Stimulated activated CD4-positive, alpha-beta T cell treated with anti-CD3 and anti-CD28 coated beads, TNF-alpha, amount 100 ng/mL, for 1 hour (primary cell): ENCODE measurements at regions not wholly inside any gene's neighbourhood (a gene's known extent, or its start where the extent isn't known, plus 50 kb on each side); places are given as distances from the start of the nearest gene placed in this dataset.

Source experiments
- DNase-seq, 3 donors: peaks; one replicate each; pipeline ENCODE4 v3.0.0-alpha.2; 2020; ENCODE audit warnings: low read depth in 3 of 3, low spot score in 1 of 3

- no peak for DNase-seq
These were observed 558.2 kb downstream of the SLITRK6 start for GRCh38 chr13:85241060-85241459.

DNA sequence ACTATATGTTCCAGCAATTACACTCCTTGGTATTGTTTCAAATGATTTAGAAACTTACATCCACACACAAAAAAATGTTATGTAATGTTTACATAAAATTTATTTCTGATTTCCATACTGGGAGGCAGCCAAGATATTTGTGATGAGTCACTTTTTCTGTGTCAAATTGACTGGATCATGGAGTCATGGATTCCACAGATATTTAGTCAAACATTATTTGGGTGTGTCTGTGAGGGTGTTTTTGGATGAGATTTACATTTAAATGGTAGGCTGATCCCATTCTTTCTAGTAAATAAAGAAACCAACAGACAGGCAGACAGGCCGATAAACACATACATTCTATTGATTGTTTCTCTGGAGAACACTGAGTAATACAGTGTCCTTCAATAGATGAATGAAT lies 562.8 kb downstream of the SLITRK6 start:
- no peak for DNase-seq

DNA sequence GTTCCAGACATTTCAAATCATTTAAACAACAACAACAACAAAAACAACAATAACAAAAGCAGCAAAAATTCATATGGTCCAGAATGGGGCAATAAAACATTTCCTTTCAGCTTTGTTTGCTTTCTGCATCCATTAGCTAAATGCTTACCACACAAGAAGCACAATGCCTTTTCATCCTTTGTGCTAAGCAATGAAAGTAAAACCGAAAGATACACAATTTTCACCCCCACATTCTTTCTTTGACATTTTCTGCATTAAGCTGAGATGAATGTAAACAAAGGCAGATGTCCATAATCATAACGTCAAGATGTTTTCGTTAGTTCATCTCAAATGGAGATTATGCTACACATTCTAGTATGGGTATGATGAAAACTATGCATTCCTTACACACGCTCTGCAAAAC lies 568.5 kb downstream of the SLITRK6 start:
- no peak for DNase-seq

DNA sequence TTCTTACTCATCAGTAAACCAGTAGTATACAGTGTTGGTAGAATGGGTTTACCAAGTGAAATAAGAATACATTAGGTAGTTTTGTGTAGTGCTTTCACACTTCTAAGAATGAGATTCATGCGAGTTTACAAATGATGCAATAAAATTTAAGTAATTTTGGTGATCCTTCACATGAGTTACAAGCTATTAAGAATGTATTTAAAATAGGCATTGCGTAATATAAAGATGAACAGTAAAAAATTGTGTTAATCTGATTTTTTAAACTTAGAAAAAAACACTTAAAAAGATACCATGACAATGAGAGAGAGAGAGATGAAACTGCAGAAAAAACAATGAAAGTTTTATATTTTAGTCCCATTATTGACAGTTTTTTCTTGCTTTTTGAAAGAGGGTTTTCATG lies 570.5 kb downstream of the SLITRK6 start:
- DNase-seq: no peak

- DNase-seq: no peak
These were observed 575.1 kb downstream of the SLITRK6 start for GRCh38 chr13:85223883-85224656.

GRCh38 chr13:85216576-85216975 lies 582.6 kb downstream of the SLITRK6 start:
- no peak for DNase-seq

- DNase-seq: no peak
These were observed 586.5 kb downstream of the SLITRK6 start for GRCh38 chr13:85212692-85213091.

DNA sequence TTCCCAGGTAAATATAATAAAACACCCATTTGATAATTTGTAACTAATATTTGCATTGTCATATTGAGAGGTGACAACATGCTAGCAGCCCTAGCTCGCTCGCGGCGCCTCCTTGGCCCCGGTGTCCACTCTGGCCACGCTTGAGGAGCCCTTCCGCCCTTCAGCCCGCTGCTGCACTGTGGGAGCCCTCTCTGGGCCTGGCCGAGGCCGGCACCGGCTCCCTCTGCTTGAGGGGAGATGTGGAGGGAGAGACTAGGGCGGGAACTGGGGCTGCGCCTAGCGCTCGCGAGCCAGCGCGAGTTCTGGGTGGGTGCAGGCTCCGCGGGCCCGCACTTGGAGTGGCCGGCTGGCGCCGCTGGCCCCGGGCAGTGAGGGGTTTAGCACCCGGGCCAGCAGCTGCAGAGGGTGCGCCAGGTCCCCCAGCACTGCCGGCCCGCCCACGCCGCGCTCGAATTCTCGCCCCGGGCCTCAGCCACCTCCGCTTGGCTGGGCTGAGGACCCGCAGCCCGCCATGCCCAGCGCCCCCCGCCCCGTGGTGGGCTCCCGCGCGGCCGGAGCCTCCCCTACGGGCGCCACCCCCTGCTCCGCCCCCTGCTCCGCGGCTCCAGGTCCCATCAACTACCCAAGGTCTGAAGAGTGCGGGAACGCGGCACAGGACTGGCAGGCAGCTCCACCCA lies 594.4 kb downstream of the SLITRK6 start:
- DNase-seq: no peak

- DNase-seq: no peak
These were observed 601.8 kb downstream of the SLITRK6 start for GRCh38 chr13:85197431-85197830.

DNA sequence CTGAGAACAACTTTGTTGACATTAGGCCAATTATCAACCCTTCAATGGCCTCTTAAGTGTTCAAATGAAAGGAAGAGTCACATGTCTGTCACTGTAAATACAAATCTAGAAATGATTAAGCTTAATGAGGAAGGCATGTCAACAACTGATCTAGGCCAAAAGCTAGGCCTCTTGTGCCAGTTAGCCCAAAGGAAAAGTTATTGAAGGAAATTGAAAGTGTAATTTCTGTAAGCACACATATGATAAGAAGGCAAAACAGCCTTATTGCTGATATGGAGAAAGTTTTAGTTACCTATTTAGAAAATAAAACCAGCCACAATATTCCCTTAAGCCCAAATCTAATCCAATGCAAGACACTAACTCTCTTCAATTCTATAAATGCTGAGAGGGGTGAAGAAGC lies 604.7 kb downstream of the SLITRK6 start:
- DNase-seq: no peak

DNA sequence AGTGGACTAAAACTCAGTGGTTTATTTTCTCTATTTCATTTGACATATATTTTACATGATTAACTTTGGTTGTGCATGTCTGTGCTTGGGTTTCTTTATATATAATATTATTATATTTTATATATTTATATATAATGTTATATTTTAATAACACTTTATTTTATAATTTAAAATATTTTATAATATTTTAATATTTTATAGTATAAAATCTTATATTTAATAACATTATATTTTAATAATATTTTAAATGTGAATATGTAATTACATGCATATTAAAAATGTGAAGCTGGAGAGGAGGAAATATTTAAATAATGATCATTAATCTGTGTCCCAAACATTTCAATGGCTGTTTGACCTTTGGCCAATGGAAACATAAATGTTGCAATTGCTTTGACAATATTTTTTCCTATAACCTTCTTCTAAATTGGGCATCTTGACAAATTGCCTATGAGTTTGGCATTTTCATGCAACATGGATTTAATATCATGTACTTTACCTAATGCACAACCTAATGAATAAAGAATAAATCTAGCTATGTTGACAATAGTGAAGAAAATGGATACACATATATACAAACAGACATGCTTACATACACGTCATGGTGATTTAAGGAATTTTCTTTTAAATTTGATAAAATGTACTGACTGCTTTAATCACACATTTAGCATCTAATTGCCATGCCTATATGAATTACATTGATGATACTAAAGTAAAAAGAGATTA lies 607.1 kb downstream of the SLITRK6 start:
- DNase-seq: no peak

DNA sequence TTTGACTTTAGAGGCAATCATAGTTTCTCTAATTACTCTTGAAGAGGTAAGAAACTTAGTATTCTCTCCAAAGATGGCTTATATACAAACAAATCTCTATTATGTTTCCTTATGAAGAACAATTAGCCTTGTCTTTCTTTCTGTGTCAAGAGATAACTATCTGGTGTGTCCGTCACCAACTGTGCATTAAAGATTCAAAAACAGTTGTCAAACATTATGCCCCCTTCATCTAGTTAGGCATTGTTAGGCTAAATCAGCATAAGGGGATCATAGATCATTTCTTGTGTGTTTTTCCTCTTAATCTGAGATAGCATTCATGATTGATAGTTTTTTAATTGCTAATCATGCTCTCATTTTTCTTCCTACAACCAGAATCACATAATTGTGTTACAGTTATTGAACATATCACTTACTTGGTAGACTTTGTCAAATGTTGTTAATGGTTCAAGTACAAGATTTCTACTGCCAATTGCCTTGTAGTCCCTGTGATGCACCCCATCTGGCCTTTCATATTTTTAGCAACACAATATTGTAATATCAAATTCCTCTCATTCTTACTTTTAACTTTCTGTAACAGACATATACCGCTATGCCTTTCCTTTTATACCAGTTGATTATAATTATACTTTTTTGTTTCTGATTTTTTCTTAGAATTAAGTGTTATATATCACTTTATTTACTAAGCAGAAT lies 612.7 kb downstream of the SLITRK6 start:
- DNase-seq: no peak

GRCh38 chr13:85174291-85174690 lies 624.9 kb downstream of the SLITRK6 start:
- DNase-seq: no peak

GRCh38 chr13:85170372-85170771 lies 628.8 kb downstream of the SLITRK6 start:
- DNase-seq: no peak

GRCh38 chr13:85166891-85167290 lies 632.3 kb downstream of the SLITRK6 start:
- no peak for DNase-seq

DNA sequence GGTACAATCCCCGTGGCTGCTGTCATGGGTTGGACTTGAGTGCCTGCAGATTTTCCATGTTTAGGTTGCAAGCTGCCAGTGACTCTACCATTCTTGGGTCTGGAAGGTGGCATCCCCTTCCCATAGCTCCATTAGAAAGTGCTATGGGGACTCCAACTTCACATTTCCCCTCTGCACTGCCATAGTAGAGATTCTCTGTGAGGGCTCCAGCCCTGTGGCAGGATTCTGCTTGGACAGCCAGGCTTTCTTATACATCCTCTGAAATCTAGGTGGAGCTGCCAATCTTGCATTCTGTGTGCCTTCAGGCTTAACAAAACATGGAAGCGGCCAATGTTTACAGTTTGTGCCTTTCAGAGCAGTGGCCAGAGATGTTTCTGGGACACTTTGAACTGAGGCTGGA lies 636.2 kb downstream of the SLITRK6 start:
- no peak for DNase-seq

DNA sequence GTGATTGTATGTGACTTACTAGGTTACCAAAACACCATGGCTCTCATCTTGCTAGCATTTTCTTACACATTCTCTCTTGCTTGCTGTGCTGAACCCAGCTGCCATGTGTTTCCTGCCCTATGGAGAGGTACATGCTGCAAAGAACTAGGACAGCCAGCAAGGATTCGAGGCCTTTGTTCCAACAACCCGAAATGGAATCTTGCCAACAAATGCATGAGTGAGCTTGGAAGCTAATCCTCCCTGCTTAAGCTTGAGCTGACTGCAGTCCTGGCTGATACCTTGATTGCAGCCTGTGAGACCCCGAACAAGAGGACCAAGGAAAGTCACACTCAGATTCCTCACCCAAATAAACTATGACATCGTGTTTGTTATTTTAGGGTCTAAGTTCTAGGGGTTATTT lies 651.2 kb downstream of the SLITRK6 start:
- no peak for DNase-seq

GRCh38 chr13:85142351-85142927 lies 656.8 kb downstream of the SLITRK6 start:
- no peak for DNase-seq

DNA sequence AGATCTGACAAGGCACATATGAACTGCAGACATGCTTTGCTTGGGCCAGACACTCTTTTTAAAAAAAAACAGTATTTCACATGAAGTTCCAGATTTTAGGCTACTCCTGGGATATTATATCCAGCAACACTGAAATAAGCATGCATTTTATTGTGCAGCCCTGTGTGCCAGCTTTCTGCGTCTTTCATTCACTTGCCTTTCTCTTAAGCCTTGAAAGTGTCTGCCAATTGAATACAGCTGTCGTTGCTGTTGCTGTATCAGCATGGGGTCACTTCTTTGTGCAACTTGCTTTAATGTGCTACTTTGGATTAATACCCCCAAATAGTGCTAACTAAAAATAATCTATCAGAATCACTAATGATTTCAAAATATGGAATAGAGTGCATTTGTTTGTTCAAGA lies 657.8 kb downstream of the SLITRK6 start:
- DNase-seq: no peak

DNA sequence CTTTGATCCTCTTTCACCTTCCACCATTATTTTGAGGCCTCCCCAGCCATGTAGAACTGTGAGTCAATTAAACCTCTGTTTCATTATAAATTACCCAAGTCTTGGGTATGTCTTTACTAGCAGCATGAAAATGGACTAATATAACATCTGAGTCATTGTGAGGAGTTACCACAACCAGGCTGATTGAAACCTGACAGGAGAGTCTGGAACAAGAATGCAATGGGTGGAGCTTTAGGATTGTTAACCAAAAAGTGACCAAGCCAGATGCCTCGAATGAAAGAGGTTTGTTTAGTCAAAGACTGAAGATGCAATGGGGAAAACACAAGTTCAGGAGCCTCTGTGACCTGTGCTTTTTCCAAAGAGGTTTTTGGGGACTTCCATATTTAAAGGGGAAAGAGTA lies 659.0 kb downstream of the SLITRK6 start:
- DNase-seq: no peak

- DNase-seq: no peak
These were observed 661.7 kb downstream of the SLITRK6 start for GRCh38 chr13:85137516-85137915.
